Ascending aorta (tissue), 2 donors: ENCODE measurements at regions not wholly inside any gene's neighbourhood (a gene's known extent, or its start where the extent isn't known, plus 50 kb on each side); places are given as distances from the start of the nearest gene placed in this dataset.

Source experiments
- DNase-seq, 2 donors: peaks; one replicate each; pipeline ENCODE4 v3.0.0-alpha.2; 2019; ENCODE audit warnings: low spot score in 2 of 2
- H3K27ac ChIP-seq, 2 donors: fragments of 200-600 bp; sonication (generic); one replicate each; pipeline ENCODE4 v1.5.1; 2016 to 2017; ENCODE audit warnings: mild to moderate bottlenecking in 1 of 2
- H3K27me3 ChIP-seq: fragments of 200-600 bp; sonication (generic); one replicate; pipeline ENCODE4 v1.5.1; 2017
- H3K36me3 ChIP-seq, 2 donors: fragments of 200-600 bp; sonication (generic); one replicate each; pipeline ENCODE4 v1.5.1; 2016
- H3K4me1 ChIP-seq, 2 donors: fragments of 200-600 bp; sonication (generic); one replicate each; pipeline ENCODE4 v1.5.1; 2016 to 2017; ENCODE audit warnings: mild to moderate bottlenecking in 1 of 2
- H3K4me3 ChIP-seq, 2 donors: fragments of 200-600 bp; sonication (generic); one replicate each; pipeline ENCODE4 v1.5.1; 2016 to 2017; ENCODE audit warnings: mild to moderate bottlenecking in 1 of 2
- H3K9me3 ChIP-seq, 2 donors: fragments of 200-600 bp; sonication (generic); one replicate each; pipeline ENCODE4 v1.5.1; 2016
- CTCF ChIP-seq, 3 experiments: fragments of 200-600 bp in 2 of 3; fragments of 450-650 bp in 1 of 3; sonication (generic) in 2 of 3; IDR thresholded peaks; one replicate each; pipeline ENCODE4 v1.5.1; 2016 to 2019; ENCODE audit warnings: antibody characterized with exemption in 3 of 3, mild to moderate bottlenecking in 1 of 3, moderate library complexity in 1 of 3
- intact Hi-C: fragments of 100-400 bp; cut with DNase I; formaldehyde crosslinking; loops from one replicate; pipeline ENCODE4 v1.15.1; 2023

GRCh38 chr5:125012727-125013451 lies 266.4 kb upstream of the ZNF608 start:
- H3K27me3 ChIP-seq = no peaks in the 10 kb centered on the region
- TF ChIP-seq CTCF (IDR thresholded peaks at IDR 0.05) = no peak
- no peak overlapping the region for H3K27ac ChIP-seq
- no peaks in the 10 kb centered on the region for H3K4me1 ChIP-seq
- H3K36me3 ChIP-seq = no peaks in the 10 kb centered on the region
- no peak for DNase-seq
- H3K9me3 ChIP-seq = no peaks in the 10 kb centered on the region
- H3K4me3 ChIP-seq = no peak overlapping the region
- intact Hi-C loops = no loop called here

GRCh38 chr5:125014202-125014601 lies 267.8 kb upstream of the ZNF608 start:
- DNase-seq = no peak
- no peak overlapping the region for H3K27ac ChIP-seq
- no peaks in the 10 kb centered on the region for H3K27me3 ChIP-seq
- no peak for TF ChIP-seq CTCF (IDR thresholded peaks at IDR 0.05)
- intact Hi-C loops = no loop called here
- no peaks in the 10 kb centered on the region for H3K4me1 ChIP-seq
- H3K36me3 ChIP-seq = no peaks in the 10 kb centered on the region
- H3K4me3 ChIP-seq = no peak overlapping the region
- no peaks in the 10 kb centered on the region for H3K9me3 ChIP-seq

DNA sequence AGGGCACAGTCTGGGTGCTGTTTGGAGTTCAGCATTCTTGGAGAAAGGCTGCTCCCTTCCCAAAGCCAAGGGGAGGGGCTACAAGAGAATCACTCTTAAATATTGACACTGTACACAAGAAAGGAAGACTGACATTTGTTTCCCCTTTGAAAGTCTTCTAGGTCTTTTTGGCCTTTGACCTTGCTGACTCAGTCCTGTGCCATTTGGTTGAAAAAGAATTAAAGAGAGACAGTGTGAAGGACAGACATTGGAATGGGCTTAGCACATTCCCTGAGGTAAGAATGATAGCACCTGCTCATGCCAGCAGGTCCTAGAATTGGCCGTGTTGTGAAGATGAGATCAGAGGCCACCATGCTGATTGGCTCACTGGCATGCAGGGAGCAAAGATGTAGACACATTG lies 271.4 kb upstream of the ZNF608 start:
- intact Hi-C loops = no loop called here
- no peak for TF ChIP-seq CTCF (IDR thresholded peaks at IDR 0.05)
- H3K27ac ChIP-seq = no peak overlapping the region

DNA sequence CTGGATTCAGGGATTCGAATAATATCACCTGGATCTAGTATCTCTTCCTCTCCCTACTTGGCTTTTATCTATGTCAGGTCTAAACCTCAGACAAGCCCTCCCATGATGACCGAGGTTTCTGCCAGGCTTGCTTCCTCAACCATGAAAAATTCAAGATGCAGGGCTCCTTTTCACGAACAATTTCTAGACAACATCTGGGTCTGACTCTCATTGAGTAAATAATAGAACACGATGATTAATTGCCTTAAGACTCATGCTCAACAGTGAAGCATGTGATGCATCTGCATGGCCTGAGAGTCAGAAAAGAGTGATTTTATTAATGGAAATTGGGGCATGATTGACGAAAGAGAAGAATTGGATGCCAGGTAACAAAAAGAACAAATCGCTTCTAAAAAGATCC lies 277.2 kb upstream of the ZNF608 start:
- no peak overlapping the region for H3K27ac ChIP-seq
- no peaks in the 10 kb centered on the region for H3K4me1 ChIP-seq
- no peak for TF ChIP-seq CTCF (IDR thresholded peaks at IDR 0.05)
- no peak for DNase-seq
- no peaks in the 10 kb centered on the region for H3K27me3 ChIP-seq
- no peaks in the 10 kb centered on the region for H3K9me3 ChIP-seq
- no peak overlapping the region for H3K4me3 ChIP-seq
- no peaks in the 10 kb centered on the region for H3K36me3 ChIP-seq
- intact Hi-C loops = no loop called here

More for the DNA sequence above, 271.4 kb upstream of the ZNF608 start:
- no peaks in the 10 kb centered on the region for H3K4me1 ChIP-seq
- H3K9me3 ChIP-seq = no peaks in the 10 kb centered on the region
- no peak for DNase-seq
- H3K27me3 ChIP-seq = no peaks in the 10 kb centered on the region
- no peak overlapping the region for H3K4me3 ChIP-seq
- H3K36me3 ChIP-seq = no peaks in the 10 kb centered on the region

GRCh38 chr5:125026867-125027731 lies 280.7 kb upstream of the ZNF608 start:
- intact Hi-C loops = no loop called here
- no peaks in the 10 kb centered on the region for H3K36me3 ChIP-seq
- H3K27me3 ChIP-seq = no peaks in the 10 kb centered on the region
- TF ChIP-seq CTCF (IDR thresholded peaks at IDR 0.05) = no peak
- H3K4me1 ChIP-seq = no peaks in the 10 kb centered on the region
- no peak overlapping the region for H3K4me3 ChIP-seq
- H3K27ac ChIP-seq = no peak overlapping the region
- DNase-seq = no peak
- no peaks in the 10 kb centered on the region for H3K9me3 ChIP-seq
